ENCODE measurements at regions not wholly inside any gene's neighbourhood (a gene's known extent, or its start where the extent isn't known, plus 50 kb on each side); places are given as distances from the start of the nearest gene placed in this dataset.

DNA sequence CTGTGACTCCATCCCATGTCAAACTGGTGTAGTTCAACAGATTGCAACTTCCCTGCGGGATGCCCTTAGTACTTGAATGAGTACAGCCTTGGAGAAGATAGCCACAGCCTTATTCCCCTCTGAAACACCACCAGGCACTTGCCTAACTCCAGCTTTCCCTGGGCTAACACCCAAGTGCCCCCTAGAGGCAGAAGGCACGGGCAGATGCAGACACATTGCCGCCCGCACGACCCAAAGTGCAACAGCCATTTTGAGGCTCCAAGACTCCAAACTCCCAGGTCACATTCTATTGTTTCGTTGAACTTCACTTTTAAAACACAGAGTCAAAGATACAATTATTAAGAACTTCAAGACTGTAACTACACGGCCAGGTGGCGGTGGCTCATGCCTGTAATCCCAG, 163.6 kb upstream of the CDH6 start:
- TF ChIP-seq EZH2phosphoT487 (IDR thresholded peaks at IDR 0.05; ENCODE audit: borderline replicate concordance, low read depth, low read length): no peak
- TF ChIP-seq, protein P1, sequence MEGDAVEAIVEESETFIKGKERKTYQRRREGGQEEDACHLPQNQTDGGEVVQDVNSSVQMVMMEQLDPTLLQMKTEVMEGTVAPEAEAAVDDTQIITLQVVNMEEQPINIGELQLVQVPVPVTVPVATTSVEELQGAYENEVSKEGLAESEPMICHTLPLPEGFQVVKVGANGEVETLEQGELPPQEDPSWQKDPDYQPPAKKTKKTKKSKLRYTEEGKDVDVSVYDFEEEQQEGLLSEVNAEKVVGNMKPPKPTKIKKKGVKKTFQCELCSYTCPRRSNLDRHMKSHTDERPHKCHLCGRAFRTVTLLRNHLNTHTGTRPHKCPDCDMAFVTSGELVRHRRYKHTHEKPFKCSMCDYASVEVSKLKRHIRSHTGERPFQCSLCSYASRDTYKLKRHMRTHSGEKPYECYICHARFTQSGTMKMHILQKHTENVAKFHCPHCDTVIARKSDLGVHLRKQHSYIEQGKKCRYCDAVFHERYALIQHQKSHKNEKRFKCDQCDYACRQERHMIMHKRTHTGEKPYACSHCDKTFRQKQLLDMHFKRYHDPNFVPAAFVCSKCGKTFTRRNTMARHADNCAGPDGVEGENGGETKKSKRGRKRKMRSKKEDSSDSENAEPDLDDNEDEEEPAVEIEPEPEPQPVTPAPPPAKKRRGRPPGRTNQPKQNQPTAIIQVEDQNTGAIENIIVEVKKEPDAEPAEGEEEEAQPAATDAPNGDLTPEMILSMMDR (conservative IDR thresholded peaks at IDR 0.05; ENCODE audit: low read length): peak; percentile 50

Measured in OCI-LY7 (cell line).